DLD1 (cell line): ENCODE measurements at regions not wholly inside any gene's neighbourhood (a gene's known extent, or its start where the extent isn't known, plus 50 kb on each side); places are given as distances from the start of the nearest gene placed in this dataset.
"Not testable (repeated sequence)": the region's sequence is repeated elsewhere in the genome, so short reads cannot be mapped to it uniquely, and the experiment has no call there.

Experiments used
- in situ Hi-C: cut with HindIII; loops from 2 replicates; pipeline ENCODE4 v1.10.0; 2017; ENCODE audit warnings: low sequenced_read_pairs

GRCh38 chr9:115423646-115424045 lies 305.7 kb upstream of the TNC start:
- in situ Hi-C loops, result no loop called here

- in situ Hi-C loops, result no loop called here
Measured at GRCh38 chr9:115425601-115426000, 307.6 kb upstream of the TNC start.

- in situ Hi-C loops, result no loop called here
Measured at GRCh38 chr9:115437418-115437817, 319.5 kb upstream of the TNC start.

GRCh38 chr9:115439641-115440040 lies 321.7 kb upstream of the TNC start:
- in situ Hi-C loops, result no loop called here

- in situ Hi-C loops, result no loop called here
Measured at GRCh38 chr9:115442054-115442453, 324.1 kb upstream of the TNC start.

DNA sequence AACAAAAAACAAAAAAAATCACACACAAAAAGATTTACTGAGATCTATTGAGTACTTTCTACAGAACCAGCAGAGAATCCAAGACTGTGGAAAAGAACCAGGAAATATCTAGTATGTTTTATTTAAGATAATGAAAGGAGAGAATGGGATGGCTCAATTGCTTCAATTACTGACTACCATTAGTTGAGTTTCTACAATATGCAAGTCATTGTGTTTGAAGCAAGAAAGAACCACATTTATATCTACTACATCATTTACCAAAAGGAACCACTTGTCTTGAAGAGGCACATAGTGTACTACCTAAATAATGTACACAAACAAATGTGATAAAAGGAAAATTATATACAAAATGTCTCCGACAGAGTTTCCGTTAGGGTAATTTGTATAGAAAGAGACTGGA lies 325.9 kb upstream of the TNC start:
- in situ Hi-C loops, result no loop called here

DNA sequence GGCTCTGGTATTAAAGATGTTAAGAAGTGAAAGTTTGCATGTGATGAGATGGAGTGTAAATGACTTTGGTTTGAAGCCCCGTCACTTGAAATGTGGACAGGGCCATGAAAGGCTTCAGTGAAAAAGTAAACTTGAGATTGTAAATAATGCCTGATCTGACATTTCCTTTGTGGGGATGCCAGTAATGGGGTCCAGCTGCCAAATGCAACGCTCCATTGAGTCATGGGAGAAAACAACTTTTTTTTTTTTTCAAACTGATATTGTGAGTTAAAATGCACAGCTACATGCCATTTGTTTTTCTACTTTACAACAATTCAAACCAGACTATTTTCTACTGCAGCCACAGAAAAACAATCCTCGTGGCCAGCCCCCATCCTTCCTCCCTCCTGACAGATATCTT lies 327.0 kb upstream of the TNC start:
- in situ Hi-C loops, result no loop called here

- in situ Hi-C loops, result no loop called here
Measured at GRCh38 chr9:115445655-115446054, 327.7 kb upstream of the TNC start.

GRCh38 chr9:115456515-115456914 lies 338.6 kb upstream of the TNC start:
- in situ Hi-C loops, result no loop called here

DNA sequence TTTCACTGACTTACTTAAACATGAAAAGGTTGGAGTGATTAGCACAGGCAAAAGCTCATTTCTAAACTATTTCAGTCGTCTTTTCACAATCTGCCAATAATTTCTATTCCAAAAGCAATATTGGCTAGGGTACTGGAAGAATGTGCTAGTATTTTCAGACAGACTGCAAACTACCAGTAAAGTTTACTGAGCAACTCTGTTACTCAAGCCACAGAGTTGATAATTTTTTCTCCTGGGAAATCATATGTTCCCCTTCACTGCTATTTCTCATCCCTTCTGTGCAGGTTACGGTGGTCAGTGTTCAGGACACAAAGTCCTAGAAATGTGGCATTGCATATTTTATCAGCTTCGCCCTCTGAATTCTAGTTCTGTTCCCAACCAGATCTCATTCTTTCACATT lies 343.3 kb upstream of the TNC start:
- in situ Hi-C loops, result no loop called here

- in situ Hi-C loops, result no loop called here
Measured at GRCh38 chr9:115462623-115463022, 344.7 kb upstream of the TNC start.

GRCh38 chr9:115466756-115467155 lies 348.8 kb upstream of the TNC start:
- in situ Hi-C loops, result no loop called here

GRCh38 chr9:115469841-115470240 lies 351.9 kb upstream of the TNC start:
- in situ Hi-C loops, result no loop called here

- in situ Hi-C loops, result not testable (repeated sequence)
Measured at GRCh38 chr9:115473032-115473431, 355.1 kb upstream of the TNC start.

- in situ Hi-C loops, result loop anchor here (10.0 kb wide), 1 partner anchor 87 kb away; no protein-coding TSS in a partner anchor
Measured at GRCh38 chr9:115481769-115482168, 363.8 kb upstream of the TNC start.

GRCh38 chr9:115482747-115483146 lies 364.8 kb upstream of the TNC start:
- in situ Hi-C loops, result loop anchor here (10.0 kb wide), 1 partner anchor 88 kb away; no protein-coding TSS in a partner anchor

DNA sequence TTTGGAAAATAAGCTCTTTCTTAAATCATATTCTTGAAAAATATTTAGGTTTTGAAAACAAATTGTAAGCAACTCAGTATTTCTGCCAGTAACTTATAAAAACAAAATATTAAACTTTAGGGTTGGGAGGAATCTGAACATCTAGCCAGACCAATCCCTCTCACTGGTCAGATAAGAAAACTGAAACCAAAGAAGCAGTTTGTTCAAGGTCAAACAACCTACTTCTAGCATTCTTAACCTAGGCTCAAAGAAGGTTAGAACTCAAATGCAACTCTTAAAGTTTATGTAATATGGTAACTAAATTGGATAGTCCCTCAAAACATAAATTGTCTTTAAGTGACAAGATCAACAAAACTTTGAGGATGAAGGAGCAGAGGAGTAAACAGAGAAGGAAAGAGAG lies 374.9 kb upstream of the TNC start:
- in situ Hi-C loops, result no loop called here

GRCh38 chr9:115494393-115494792 lies 376.4 kb upstream of the TNC start:
- in situ Hi-C loops, result no loop called here

DNA sequence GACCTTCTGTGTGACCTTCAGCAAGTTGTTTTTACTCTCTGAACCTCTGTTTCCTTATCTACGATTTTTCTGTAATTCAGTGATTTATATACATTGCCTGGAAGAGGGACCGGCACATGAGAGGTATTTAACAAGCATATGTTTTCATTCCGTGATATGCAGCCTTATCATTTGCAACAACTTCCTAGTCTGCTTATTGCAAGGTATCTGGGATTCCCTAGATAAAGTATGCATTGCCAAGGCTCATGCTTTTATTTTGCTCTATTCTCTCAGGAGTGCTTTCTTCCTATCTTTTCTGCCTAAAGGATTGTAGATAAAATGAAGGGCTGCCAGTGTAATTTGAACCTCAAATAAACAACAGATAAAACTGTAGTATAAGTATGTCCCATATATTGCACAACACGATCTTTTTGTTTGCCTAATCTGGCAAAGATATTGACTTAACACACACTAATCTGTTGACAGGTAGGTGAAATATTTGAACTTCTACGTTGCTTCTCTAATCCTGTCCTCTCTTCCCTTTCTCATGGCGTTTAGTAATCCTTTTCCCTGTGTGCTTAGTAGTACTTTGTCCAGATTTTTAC lies 377.2 kb upstream of the TNC start:
- in situ Hi-C loops, result no loop called here

DNA sequence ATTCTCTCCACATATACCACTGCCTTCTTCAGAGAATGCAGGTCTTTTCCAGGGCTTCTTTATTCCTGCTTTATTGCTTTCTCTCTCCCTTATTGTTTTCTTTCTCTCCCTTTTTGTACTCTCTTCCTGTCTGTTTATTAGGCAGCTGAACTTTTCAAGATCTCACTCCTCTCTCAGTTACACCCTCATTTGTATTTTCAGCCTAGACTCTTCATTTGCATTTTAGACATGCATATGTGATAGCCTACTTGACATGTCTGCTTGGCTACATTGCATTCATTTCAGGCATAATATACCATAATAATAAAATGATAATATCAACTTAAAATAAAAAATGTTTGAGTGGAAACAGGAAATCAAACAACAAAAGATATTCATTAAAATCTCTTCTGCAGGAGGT lies 377.9 kb upstream of the TNC start:
- in situ Hi-C loops, result no loop called here

DNA sequence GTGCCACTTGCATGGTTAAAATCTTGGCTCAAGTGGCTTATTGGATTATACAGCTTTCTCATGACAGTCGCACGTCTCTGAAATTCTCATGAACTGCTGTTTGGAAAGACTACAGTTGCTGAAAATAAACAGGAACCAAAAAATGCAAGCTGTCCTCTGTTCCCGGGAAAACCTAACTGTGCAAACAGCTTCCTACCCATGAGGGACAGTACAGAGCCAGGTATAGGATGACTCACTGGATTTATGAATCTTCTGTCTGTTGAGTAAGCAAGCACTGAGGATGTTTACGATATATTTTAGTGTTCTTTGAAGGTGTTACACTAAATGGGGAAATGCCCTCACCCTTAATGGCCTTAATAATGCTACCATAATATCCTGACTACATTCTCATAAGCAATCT lies 380.3 kb upstream of the TNC start:
- in situ Hi-C loops, result no loop called here

- in situ Hi-C loops, result no loop called here
Measured at GRCh38 chr9:115507148-115507547, 389.2 kb upstream of the TNC start.

- in situ Hi-C loops, result no loop called here
Measured at GRCh38 chr9:115513148-115513547, 395.2 kb upstream of the TNC start.
